ENCODE measurements at regions not wholly inside any gene's neighbourhood (a gene's known extent, or its start where the extent isn't known, plus 50 kb on each side); places are given as distances from the start of the nearest gene placed in this dataset.

- TF ChIP-seq CTCF (IDR thresholded peaks at IDR 0.05) (no peak), CREM (CRISPR knock-in tag; IDR thresholded peaks at IDR 0.05) (no peak), FOXJ3 (CRISPR knock-in tag; IDR thresholded peaks at IDR 0.05; ENCODE audit: borderline replicate concordance) (no peak), ZBTB43 (CRISPR knock-in tag; IDR thresholded peaks at IDR 0.05) (no peak)
Measured at GRCh38 chr4:124431653-124432192, 280.8 kb downstream of the ANKRD50 start.

Data from WTC11 (cell line).